DOHH2 (cell line): ENCODE measurements at regions not wholly inside any gene's neighbourhood (a gene's known extent, or its start where the extent isn't known, plus 50 kb on each side); places are given as distances from the start of the nearest gene placed in this dataset.

Experiments
- H3F3A ChIP-seq: fragments of 200-600 bp; sonication (generic), shearing (Covaris generic); 2 replicates; pipeline ENCODE4 v1.6.0; 2016; ENCODE audit warnings: antibody characterized with exemption, mild to moderate bottlenecking; ENCODE audit not compliant: control insufficient read depth, insufficient read depth
- H3K27ac ChIP-seq: fragments of 200-600 bp; sonication (generic); 2 replicates; pipeline ENCODE4 v1.5.1; 2014; ENCODE audit warnings: low read depth, mild to moderate bottlenecking, low read length, moderate library complexity
- H3K27me3 ChIP-seq: fragments of 200-600 bp; sonication (generic); 2 replicates; pipeline ENCODE4 v1.6.1; 2014; ENCODE audit warnings: mild to moderate bottlenecking, low read length, mixed read lengths; ENCODE audit not compliant: control insufficient read depth
- H3K36me3 ChIP-seq: fragments of 200-600 bp; sonication (generic); 2 replicates; pipeline ENCODE4 v1.6.1; 2014; ENCODE audit warnings: mild to moderate bottlenecking, low read length, moderate library complexity, mixed read lengths; ENCODE audit not compliant: control insufficient read depth
- H3K4me1 ChIP-seq: fragments of 200-600 bp; sonication (generic); 2 replicates; pipeline ENCODE4 v1.6.1; 2014; ENCODE audit warnings: mild to moderate bottlenecking, low read length, mixed read lengths; ENCODE audit not compliant: control insufficient read depth
- H3K4me2 ChIP-seq: fragments of 200-600 bp; sonication (generic); 2 replicates; pipeline ENCODE4 v1.6.0; 2014; ENCODE audit warnings: mild to moderate bottlenecking, low read length, moderate library complexity
- H3K4me3 ChIP-seq: fragments of 200-600 bp; sonication (generic); 2 replicates; pipeline ENCODE4 v1.5.1; 2014; ENCODE audit warnings: mild to moderate bottlenecking, low read length, mixed read lengths
- H3K79me2 ChIP-seq: fragments of 200-600 bp; sonication (generic); 2 replicates; pipeline ENCODE4 v1.6.1; 2014; ENCODE audit warnings: mild to moderate bottlenecking, low read length, mixed read lengths; ENCODE audit not compliant: control insufficient read depth
- H3K9me2 ChIP-seq: fragments of 200-600 bp; sonication (generic); replicated peaks from 2 replicates; pipeline ENCODE4 v1.6.1; 2014; ENCODE audit warnings: mild to moderate bottlenecking, low read length, mixed read lengths; ENCODE audit not compliant: control insufficient read depth
- H3K9me3 ChIP-seq: fragments of 200-600 bp; sonication (generic); 2 replicates; pipeline ENCODE4 v1.6.1; 2014; ENCODE audit warnings: antibody characterized with exemption, low read length, mixed read lengths; ENCODE audit not compliant: control insufficient read depth, insufficient read depth
- H4K20me1 ChIP-seq: fragments of 200-600 bp; sonication (generic); 2 replicates; pipeline ENCODE4 v1.6.0; 2014; ENCODE audit warnings: low read depth, mild to moderate bottlenecking, antibody characterized with exemption, low read length, moderate library complexity; ENCODE audit not compliant: control insufficient read depth, insufficient read depth
- EZH2phosphoT487 ChIP-seq: fragments of 200-600 bp; sonication (generic); IDR thresholded peaks from 2 replicates; pipeline ENCODE4 v1.6.1; 2017; ENCODE audit warnings: borderline replicate concordance, mild to moderate bottlenecking, antibody characterized with exemption, low read length, moderate library complexity, mixed read lengths
- TF ChIP-seq, protein P1 (sequence below): fragments of 200-600 bp; sonication (generic); IDR thresholded peaks from one replicate; pipeline ENCODE4 v1.5.1; 2014; ENCODE audit warnings: antibody characterized with exemption, mild to moderate bottlenecking, low read depth, low read length; ENCODE audit not compliant: poor library complexity, severe bottlenecking

DNA sequence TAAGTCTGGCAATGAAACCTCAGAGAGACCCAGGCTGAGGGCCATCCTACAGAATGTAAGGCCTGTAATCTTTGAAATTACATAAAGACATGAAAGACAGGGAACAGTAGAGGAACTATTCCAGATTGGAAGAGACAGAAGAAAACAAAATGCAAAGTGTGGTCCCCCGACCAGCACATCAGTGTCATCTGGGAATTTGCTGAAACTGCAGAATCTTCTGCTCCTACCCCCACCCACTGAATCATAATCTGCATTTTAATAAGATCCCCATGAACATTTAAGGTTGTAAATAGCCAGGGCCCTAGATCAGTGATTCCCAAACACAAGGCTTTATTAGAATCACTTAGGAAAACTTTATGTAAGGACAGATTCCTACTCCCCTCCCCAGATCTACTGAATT lies 154.4 kb downstream of the NOC3L start:
- Histone ChIP-seq H3K36me3 (no peaks in the 10 kb centered on the region), H3K9me3 (no peaks in the 10 kb centered on the region), H3K4me3 (no peak overlapping the region), H3K27me3 (no peaks in the 10 kb centered on the region), H3K79me2 (no peaks in the 10 kb centered on the region), H3F3A (no peaks in the 10 kb centered on the region), H3K4me1 (no peaks in the 10 kb centered on the region), H3K27ac (no peak overlapping the region), H3K4me2 (no peak overlapping the region), H3K9me2 (no peaks in the 10 kb centered on the region), H4K20me1 (no peaks in the 10 kb centered on the region)
- TF ChIP-seq EZH2phosphoT487: no peak
- TF ChIP-seq, protein P1, sequence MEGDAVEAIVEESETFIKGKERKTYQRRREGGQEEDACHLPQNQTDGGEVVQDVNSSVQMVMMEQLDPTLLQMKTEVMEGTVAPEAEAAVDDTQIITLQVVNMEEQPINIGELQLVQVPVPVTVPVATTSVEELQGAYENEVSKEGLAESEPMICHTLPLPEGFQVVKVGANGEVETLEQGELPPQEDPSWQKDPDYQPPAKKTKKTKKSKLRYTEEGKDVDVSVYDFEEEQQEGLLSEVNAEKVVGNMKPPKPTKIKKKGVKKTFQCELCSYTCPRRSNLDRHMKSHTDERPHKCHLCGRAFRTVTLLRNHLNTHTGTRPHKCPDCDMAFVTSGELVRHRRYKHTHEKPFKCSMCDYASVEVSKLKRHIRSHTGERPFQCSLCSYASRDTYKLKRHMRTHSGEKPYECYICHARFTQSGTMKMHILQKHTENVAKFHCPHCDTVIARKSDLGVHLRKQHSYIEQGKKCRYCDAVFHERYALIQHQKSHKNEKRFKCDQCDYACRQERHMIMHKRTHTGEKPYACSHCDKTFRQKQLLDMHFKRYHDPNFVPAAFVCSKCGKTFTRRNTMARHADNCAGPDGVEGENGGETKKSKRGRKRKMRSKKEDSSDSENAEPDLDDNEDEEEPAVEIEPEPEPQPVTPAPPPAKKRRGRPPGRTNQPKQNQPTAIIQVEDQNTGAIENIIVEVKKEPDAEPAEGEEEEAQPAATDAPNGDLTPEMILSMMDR: no peak

DNA sequence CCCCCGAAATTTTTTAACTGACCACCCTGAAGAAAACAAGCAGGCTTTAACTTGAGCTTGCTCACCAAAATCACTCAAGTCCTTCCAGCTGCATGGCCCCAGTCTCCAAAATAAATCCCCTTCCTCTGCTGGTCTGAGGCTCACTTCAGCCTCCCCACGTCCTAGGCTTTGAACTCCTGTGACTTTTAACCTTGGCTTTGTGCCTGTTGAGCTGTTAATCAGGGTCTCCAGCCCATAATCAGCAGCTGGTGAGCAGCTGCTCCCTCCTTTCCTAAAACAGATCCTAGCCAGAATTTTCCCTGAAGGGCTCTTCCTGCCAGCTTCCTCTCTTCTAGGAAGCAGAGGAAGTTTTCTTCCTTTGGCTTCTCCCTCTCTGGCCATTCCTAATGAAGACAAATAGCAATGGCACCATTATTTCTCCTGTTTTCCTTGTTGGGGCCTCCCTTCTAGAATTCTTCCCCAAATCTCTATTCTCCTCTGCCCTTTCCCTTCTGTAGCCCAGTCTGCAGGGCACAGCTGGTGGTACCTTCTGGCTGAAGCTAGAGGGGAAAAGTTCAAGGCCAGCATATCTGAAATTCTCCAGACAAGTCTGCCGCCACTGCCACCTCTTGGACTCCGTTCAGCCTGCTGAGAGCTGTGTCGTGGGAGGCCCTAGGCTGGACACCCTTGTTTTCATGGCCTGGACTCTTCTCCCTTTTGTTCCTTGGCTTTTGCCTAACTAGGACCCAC lies 152.1 kb downstream of the NOC3L start:
- TF ChIP-seq, protein P1: no peak
- no peak for TF ChIP-seq EZH2phosphoT487
- H3K9me3 ChIP-seq: no peaks in the 10 kb centered on the region
- no peaks in the 10 kb centered on the region for H3K79me2 ChIP-seq
- H3K36me3 ChIP-seq: no peaks in the 10 kb centered on the region
- H3K27me3 ChIP-seq: no peaks in the 10 kb centered on the region
- H3F3A ChIP-seq: no peaks in the 10 kb centered on the region
- H4K20me1 ChIP-seq: no peaks in the 10 kb centered on the region
- H3K4me3 ChIP-seq: no peak overlapping the region
- H3K4me1 ChIP-seq: no peaks in the 10 kb centered on the region
- no peaks in the 10 kb centered on the region for H3K9me2 ChIP-seq
- no peak overlapping the region for H3K4me2 ChIP-seq
- H3K27ac ChIP-seq: no peak overlapping the region

DNA sequence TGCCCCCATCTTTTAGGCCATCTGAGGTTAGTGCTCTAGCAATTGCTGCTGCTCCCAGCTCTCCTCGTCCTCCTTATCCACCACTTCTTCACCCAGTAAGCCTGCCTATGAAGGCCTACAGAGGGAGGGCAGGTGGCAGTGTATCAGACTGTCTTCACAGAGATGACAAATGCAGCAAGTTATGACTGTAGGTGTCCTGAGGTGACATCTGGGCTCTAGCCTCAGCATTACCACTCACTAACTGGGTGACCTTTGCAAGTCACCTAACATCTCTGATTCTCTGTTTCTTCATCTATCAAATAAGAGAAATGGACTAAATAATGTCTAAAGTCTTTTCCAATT lies 151.6 kb downstream of the NOC3L start:
- no peaks in the 10 kb centered on the region for H4K20me1 ChIP-seq
- no peak overlapping the region for H3K4me3 ChIP-seq
- H3F3A ChIP-seq: no peaks in the 10 kb centered on the region
- H3K9me3 ChIP-seq: no peaks in the 10 kb centered on the region
- H3K79me2 ChIP-seq: no peaks in the 10 kb centered on the region
- TF ChIP-seq, protein P1: no peak
- no peak for TF ChIP-seq EZH2phosphoT487
- no peak overlapping the region for H3K4me2 ChIP-seq
- H3K9me2 ChIP-seq: no peaks in the 10 kb centered on the region
- no peak overlapping the region for H3K27ac ChIP-seq
- H3K4me1 ChIP-seq: no peaks in the 10 kb centered on the region
- H3K36me3 ChIP-seq: no peaks in the 10 kb centered on the region
- no peaks in the 10 kb centered on the region for H3K27me3 ChIP-seq
